8988T (cell line): ENCODE measurements at regions not wholly inside any gene's neighbourhood (a gene's known extent, or its start where the extent isn't known, plus 50 kb on each side); places are given as distances from the start of the nearest gene placed in this dataset.
A peak's percentile ranks its signal among the peaks of the same experiment; 100 is the strongest.

Source experiments
- DNase-seq: peaks from one replicate; pipeline ENCODE4 v3.0.0; 2011

DNA sequence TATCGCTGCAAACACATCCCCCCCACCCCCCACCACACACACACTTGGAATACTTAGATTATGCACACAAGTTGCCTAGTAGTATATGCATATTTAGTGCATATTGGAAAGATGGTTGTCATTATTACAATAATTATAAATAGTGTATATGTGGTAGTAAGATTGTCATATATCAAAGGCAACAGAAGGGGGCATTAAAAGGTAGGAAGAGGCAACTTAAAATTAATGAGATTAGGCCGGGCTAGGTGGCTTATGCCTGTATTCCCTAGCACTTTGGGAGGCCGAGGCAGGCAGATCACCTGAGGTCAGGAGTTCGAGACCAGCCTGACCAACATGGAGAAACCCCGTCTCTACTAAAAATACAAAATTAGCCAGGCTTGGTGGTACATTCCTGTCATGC, 52.1 kb downstream of the GSC start:
- no peak for DNase-seq

DNA sequence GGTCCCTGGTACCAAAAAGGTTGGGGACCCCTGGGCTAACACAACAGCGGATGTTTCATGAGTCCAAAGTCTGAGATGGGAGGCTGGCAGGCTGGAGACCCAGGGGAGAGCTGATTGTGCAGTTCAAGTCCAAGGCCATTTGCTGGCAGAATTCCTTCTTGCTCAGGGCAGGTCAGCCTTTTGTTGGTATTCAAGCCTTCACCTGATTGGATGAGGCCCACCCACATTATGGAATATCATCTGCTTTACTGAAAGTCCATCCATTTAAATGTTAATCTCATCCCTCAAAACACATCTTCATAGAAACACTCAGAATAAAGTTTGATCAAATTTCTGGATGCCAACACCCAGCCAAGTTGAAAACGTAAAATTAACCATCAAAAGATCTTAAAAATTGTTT, 52.9 kb downstream of the GSC start:
- DNase-seq = no peak

DNA sequence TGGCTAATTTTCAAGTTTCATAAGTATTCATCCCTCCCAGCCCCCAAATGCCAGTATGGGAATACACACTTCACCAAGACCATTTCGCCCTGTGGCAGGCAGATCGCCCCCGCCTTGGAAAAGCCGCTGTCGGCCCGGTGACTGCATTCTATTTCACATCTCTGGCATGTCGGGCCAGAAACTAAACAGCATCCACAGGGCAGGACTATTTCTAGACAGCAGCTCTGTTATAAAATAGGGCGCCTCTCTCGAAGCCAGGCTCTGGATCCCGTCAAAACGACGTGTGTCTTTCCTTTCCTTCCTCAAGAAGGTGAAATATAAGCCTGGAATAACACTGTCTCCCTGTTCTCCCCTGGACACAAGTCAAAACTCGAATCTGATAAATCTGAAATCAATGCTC, 56.8 kb downstream of the GSC start:
- DNase-seq = no peak

DNA sequence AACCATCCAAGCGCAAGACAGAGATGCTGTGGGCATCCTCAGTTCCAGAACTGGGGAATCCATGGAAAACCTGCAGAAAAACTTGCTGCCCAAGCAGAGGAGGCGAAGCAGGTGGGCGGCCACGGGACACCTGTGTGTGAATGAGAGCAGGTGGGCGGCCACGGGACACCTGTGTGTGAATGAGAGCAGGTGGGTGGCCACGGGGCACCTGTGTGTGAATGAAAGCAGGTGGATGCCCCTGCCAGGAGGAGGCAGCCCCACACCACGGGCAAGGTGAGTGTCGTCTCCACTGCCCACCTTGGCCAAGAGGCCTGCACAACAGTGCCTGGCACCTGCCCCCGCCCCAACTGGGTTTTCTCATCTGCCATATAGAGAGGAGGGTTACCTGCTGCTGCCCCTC, 59.2 kb downstream of the GSC start:
- DNase-seq = no peak

DNA sequence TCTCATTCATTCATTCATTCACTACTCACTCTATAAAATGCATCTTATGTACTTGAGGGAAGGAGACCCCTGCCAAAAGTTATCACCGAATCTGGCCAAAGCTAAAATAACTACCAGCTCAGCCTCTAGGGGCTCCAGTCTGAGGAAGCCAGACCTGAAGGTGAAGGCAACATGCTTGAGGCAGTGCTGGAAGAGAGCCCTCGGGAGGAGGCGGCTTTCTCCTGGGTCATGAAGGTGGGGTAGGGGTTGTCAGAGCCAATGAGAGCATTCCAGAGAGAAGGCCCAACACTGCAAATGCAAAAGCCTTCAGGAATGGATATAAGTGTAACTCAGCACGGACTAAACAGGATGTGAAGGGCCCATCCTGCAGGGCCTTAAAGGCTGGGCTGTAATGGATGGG, 62.4 kb downstream of the GSC start:
- no peak for DNase-seq

DNA sequence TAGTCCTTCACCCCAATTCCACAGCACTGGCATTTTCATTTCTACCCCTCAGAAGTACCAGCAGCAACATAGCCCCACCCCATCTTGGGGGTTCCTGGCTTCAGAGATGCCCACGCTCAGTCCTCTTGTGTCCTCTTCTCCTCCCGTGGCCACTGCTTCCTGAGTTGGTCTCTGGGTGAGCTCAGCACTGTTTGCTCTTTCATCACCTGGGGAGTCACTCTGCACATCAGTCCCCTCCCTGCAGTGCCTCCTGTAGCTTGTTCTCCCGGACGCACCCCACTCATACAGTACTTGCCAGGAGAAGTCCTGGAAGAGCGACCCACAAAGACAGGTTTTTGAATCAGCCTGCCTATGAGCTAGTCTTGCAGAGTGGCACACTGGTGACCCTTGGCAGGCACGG, 63.8 kb downstream of the GSC start:
- no peak for DNase-seq

DNA sequence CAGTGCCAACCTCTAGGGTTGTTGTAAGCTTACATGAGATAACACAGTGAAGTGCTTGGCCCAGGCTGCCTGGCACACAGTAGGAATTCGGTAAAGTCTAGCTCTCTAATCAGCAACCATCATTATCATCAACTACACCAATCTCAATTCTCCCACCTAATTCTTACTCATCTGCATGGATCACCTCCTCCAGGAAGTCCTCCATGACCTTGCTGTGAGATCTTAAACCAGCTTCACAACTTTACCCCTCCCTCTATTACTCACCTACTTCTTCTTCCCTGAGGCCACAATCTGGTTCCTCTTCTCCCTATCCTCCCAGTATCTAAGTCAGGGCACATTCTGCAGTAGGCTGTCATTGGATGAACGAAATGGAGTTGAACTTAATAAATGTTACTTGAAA, 67.3 kb downstream of the GSC start:
- no peak for DNase-seq

DNA sequence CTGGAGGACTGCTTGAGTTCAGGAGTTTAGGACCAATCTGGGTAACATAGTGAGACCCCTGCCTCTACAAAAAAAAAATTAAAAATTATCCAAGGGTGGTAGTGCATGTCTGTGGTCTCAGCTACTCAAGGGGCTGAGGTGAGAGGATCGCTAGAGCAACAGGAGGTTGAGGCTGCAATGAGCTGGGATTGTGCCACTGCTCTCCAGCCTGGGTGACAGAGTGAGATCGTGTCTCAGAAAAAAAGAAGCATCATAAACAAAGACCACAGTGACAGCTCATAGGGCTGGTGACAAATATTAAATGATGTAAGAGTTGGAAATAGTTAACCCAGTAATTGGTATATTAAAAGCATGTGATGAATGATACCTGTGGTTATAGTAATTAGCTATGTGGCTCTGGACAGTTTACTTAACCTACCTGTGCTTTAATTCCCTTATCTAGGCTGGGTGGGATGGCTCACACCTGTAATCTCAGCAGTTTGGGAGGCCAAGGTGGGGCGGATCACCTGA, 68.0 kb downstream of the GSC start:
- DNase-seq = no peak

DNA sequence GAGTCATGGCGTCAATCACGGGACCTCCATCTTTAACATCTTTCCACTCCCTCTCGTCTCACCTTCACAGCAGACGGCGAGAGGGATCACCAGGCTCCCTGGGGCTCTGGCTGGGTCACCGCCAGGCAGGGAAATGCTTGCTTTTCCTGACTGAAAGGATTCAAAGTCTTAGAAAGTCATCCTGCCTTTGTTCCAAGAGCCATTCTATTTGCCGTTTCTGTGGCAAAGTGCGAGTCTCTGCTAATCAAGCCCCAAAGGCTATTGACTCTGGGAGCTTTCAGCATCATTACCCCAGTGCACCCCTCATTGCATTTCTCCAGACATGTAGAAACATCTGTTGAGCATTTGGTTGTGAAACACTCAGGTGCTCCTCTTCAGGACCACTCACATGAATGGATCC, 69.6 kb downstream of the GSC start:
- DNase-seq = no peak

DNA sequence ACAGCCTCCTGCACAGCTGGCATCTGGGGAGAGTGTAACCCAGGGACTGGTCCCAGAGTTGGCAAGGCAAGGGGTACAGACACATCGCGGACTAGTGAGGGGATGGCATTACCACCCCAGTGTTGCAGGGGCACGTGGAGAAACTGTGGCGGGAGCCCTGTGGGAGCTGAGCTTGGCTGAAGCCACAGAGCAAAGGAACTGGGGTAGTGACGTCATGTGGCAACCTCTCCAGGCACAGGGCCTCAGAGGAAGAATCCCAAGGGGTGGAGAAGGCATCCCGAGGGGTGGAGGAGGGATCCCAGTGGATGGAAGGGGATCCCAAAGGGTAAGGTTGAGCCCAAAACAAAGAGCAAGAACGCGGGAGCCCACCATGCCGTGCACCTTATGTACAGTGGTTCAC, 70.1 kb downstream of the GSC start:
- no peak for DNase-seq

DNA sequence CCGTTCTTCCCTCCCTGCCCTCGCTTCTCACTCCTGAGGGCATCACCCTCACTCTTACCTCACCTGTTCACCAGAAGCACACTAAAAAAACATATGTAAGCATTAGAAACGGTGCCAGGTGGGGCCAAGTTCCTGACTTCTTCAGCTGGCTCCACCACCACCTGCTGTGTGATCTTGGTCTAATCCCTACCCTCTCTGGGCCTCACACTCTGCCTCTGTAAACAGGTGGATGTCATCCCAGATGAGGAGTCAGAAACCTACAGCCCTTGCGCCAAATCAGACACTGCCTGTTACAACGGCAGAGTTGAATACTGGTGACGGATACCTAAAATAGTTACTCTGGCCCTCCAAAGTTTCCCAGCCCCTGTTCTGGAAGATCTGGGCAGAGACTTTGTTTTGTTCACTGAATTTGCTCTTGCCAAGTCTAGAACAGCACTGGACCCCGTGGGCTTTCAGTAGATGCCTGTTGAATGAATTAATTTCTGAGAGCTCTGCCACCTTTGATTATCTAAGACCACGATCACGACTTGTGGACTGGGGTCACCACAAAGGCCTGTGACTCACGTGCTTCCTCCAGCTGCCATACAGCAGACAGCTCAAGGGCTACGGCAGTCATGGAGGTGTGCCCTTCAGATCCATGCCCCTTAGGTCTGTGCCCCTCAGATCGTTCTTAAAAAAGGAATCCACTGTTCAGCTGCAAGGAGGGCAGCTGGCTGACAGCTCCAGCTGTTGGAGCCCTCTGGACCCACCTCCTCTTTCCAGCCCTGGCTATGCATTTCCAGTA, 71.9 kb downstream of the GSC start:
- DNase-seq = no peak

DNA sequence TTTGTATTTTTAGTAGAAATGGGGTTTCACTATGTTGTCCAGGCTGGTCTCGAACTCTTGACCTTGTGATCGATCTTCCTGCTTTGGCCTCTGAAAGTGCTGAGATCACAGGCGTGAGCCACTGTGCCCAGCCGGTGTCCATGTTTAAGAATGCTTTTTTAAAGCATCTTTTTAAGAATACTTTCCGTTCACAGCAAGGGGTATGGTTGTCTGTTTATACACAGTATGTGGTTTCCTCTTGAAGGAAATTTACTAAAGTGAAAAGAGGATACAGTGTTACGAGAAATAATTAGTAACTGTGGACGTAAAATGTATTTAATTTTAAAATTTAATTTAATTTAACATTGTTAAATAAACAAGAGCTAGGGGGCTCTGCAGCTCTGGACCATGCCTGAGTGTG, 73.4 kb downstream of the GSC start:
- DNase-seq = no peak

DNA sequence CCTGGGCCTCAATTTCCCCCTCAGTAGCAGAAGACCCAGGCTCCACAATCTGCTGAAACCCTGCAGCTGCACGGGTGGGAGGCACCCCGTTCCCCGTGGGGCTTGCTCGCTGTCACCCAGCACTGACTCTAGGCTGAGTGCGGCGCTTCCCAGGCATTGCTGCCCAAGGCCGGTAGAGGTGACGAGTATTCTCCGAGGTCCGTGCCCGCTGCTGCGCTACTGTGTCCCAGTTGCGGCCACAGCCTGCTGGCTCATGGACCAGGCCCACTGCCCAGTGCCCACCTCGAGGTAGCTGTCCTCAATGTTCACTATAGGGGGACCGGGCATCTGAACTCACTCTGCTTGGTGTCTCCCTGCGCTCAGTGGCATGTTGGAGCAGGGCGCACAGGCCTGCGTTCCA, 74.7 kb downstream of the GSC start:
- no peak for DNase-seq

DNA sequence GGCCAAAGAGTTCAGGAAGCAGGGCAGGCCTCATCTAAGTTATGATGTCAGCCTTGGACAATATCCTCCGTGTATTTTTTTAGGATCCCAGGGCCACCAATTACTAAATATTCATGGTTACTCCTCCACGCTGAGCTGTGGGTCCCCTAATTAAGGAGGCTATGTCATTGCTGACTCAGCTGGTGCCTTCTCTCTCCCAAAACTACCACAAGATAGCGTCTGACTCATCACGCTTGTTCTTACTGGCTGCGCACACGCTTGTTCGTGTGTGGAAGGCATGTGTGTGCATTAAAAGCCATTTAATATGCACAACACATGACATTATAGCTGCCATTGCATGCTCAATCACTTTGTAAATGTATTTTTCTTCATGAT, 78.3 kb downstream of the GSC start:
- DNase-seq = no peak

DNA sequence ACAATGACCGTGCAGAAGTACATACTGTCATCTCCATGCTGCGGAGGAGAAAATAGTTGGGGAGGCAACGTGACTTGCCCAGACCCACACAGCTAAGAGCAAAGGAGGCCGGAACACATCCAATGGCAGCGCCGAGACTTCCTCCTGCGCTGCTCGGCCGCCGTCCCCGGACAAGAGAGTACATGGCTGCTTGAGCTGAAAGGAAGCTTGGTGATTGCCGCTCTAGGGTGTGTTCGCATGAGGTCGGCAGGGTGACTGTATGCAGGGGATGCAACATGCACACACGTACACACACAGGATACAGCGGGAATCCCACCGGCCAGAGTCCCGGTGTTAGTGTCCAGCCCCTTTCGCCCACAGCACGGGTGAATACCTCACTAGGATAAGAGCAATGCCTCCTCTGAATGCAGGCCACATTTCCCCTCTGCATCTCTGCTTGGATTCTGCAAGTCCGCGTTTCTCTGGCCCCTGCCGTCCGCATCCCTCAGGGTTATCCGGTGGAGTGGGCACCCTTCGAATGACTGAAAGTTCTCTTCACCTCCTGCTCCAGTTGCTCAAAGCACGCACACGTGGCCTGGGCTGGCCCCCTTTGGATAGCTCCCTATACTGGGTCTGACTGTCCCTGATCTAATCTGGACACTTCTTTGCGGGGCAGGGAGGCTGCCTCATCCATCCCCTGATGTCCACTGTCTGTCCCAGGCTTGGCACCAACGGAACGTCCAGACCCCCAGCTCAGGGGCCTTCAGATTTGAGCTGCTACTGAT, 78.8 kb downstream of the GSC start:
- DNase-seq = no peak

DNA sequence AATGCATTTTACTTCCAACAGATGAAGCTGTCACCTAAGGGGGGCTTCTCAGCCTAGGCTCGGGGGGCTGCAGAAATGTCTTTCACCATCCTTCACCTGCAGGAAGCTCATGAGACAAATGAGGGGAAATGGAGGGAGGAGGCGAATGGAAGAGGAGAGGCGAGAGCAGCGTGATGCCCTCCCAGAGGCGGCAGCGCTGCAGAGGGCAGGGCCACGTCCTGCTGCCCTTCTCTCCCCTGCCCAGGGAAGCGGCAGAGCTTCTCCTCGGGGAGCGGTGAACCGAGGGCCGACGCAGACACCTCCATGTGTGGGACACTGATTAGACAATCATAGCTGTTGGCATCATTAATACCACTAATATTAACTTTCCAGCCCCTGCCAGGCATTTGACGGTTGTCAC, 78.3 kb downstream of the SERPINA3 start:
- no peak for DNase-seq

DNA sequence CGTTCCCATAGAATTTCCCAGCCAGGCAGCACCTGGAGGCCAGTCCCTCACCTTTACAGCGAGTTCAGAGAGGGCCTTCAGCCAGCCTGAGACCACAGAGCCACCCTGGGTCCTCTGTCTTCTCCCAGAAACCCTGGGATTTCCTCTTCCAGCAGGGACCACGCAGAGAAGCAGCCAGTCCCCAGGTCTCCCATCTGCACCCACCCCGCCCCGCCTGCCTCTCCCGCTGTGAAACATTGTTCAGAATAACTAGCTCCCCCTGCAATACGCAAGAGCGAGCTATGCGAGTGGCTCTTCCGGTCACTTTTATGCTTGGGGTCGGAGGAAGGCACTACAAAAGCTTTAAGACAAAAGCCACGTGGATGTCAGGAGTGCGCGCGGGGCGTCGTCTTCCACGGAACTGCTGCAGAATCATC, 77.8 kb downstream of the SERPINA3 start:
- DNase-seq = no peak

DNA sequence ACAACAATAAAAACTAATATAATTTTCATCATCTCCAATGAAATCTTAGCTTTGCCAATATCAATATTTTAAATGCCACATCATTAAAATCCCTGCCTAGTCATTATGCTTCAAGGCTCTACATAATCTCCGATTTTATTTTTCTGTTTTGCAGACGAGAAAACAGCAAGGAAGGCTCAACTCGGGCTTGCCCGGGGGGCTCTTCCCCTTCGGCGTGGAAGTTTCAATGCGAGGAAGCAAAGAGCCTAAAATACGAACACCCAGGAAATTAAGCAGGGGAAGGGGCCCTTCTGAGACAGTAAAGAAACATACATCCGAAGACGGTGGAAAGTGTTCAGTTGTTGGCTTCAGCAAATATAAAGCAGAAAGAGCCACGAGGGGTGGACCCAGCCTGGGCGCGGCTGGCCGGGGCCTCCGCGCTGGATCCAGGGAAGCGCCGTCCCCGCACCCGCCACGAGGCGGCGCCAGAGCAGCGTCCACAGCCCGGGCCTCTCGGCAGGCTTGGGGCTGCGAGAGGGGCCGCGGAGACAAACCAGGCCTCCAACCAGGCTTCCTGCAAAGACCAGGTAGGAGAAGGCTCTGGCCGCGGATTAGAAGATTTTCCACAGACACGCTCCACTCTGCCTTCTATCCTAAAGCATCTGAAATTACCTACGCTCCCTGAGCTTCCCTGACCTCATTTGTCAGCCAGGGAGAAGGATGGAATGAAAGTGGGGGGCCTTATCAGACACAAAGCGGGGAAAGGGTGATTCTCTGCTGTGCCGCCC, 77.2 kb downstream of the SERPINA3 start:
- DNase-seq = peak; percentile 90

DNA sequence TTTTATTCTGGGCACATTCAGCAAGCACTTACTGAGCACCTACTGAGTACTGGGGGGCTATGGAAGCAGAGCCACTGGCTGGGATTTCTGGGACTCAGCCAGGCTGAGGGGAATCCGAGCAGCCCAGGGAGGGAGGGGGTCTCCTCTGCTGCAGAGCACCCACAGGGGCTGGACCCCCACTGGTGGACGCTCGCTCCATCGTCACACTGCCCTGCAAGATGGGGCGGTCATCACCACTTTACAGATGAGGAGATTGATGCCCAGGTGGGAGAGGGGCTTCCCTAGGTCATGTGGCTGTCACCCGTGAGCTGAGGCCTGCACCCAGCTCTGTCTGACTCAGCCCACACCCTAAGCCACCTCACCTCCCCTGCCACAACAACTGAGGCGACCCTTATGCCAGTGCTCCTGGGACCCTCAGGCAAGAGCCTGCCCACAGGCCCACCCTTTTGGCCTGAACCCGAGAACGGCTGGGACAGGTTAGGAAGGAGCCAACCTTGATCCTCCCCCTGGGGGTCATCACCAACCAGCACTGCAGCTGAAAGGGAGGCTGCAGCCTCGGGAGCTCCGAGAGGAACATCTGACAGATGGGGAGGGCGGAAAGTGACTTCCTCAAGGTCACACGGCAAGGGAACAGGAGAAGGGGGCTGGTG, 74.4 kb downstream of the SERPINA3 start:
- DNase-seq = no peak

DNA sequence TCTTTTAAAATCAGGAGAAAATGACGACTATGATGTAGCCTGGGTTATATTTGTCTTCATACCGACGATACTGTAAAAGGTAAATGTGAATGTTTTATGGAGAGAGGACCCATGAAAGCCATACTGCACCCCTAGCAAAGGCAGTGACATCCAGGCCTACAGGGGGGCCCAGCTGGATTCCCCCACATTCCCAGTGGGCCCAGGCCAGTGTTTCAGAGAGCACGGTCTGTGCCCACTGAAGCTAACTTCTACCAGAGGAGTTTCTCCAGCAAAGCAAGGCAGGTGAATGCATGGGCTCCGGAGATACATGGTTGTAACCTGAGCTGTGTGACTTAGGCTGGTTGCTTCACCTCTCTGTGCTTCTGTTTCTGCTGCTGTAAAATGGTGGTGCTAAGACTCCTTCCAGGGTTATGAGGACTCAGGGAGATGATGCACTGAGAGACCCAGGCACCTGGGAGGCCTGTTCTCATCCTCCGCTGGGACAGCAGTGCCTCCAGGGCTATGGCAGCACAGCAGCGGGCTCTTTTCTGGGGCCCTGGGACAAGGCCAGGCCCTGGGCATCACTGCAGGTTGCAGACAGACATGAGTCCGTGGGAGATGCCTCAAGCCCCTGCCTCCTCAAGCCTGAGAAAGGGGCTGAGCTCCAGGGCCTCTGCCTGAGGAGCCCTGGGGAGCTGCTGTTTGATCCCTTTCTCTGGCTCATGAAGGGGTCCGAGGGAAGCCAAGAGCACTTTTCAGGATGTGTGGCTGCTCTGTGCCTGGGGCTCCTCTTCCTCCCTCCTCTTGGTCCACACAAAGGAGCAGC, 73.7 kb downstream of the SERPINA3 start:
- no peak for DNase-seq

DNA sequence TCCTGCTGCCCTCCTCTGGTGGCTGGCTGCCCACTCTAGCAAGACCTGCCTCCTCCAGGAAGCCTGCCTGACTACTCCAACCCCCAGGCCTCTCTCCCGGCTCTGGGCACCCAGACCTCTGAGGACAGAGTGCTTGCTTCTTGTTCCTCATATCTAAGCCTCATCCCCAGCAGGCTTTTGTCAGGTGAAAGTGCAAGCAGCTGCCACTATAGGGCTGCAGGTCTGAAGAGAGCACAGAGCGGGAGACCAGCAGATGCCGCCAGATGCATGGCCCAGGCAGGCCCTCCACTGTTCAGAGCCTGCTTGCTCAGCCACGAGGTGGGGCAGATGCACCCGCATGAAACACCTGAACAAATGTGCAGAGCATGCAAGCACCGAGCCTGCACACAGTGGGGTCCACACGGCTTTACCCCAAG, 73.0 kb downstream of the SERPINA3 start:
- no peak for DNase-seq

DNA sequence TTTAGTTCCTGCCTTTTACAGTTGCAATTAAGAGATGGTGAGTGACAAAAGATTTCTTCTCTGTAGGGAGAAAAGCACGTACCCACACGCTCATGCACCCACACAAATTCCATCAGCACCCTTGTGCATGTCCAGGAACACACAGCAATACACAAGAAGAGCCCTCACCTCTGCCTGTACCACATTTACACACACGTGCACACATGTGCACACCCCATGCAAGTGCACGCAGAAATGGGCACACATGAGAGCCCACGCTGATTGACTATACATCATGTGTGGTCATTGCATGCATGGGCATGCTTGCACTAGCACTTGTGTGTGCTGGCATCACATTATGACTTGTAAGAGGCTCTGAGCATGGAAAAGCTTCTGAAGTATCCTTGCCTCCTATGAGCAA, 70.5 kb downstream of the SERPINA3 start:
- no peak for DNase-seq
